MM.1S (cell line): ENCODE measurements at regions not wholly inside any gene's neighbourhood (a gene's known extent, or its start where the extent isn't known, plus 50 kb on each side); places are given as distances from the start of the nearest gene placed in this dataset.
"Not testable (repeated sequence)": the region's sequence is repeated elsewhere in the genome, so short reads cannot be mapped to it uniquely, and the experiment has no call there.

Experiments used
- CTCF ChIP-seq: fragments of 300-600 bp; sonication (generic); IDR thresholded peaks from 2 replicates; pipeline ENCODE4 v1.5.1; 2016; ENCODE audit warnings: antibody characterized with exemption, low read length, mixed read lengths
- EZH2phosphoT487 ChIP-seq: fragments of 300-600 bp; sonication (generic); IDR thresholded peaks from 2 replicates; pipeline ENCODE4 v1.6.1; 2018; ENCODE audit warnings: antibody characterized with exemption, low read length

- not testable (repeated sequence) for TF ChIP-seq EZH2phosphoT487, CTCF
Observed at GRCh38 chr16:88139141-88139540, 187.9 kb downstream of the BANP start.
